OCI-LY1 (cell line): ENCODE measurements at regions not wholly inside any gene's neighbourhood (a gene's known extent, or its start where the extent isn't known, plus 50 kb on each side); places are given as distances from the start of the nearest gene placed in this dataset.

Experiments used
- CTCF ChIP-seq: fragments of 200-600 bp; sonication (generic), shearing (Covaris generic); IDR thresholded peaks from 2 replicates; pipeline ENCODE4 v1.5.1; 2017; ENCODE audit warnings: mild to moderate bottlenecking, antibody characterized with exemption, low read length, moderate library complexity, mixed read lengths
- EZH2 ChIP-seq: fragments of 200-600 bp; sonication (generic), shearing (Covaris generic); IDR thresholded peaks from 2 replicates; pipeline ENCODE4 v1.8.0; 2017; ENCODE audit warnings: borderline replicate concordance, mixed run types, mild to moderate bottlenecking, antibody characterized with exemption, low read length, moderate library complexity, mixed read lengths

GRCh38 chr1:58917436-58917835, 133.6 kb upstream of the JUN start:
- TF ChIP-seq CTCF (no peak), EZH2 (no peak)
